ENCODE measurements at regions not wholly inside any gene's neighbourhood (a gene's known extent, or its start where the extent isn't known, plus 50 kb on each side); places are given as distances from the start of the nearest gene placed in this dataset.

DNA sequence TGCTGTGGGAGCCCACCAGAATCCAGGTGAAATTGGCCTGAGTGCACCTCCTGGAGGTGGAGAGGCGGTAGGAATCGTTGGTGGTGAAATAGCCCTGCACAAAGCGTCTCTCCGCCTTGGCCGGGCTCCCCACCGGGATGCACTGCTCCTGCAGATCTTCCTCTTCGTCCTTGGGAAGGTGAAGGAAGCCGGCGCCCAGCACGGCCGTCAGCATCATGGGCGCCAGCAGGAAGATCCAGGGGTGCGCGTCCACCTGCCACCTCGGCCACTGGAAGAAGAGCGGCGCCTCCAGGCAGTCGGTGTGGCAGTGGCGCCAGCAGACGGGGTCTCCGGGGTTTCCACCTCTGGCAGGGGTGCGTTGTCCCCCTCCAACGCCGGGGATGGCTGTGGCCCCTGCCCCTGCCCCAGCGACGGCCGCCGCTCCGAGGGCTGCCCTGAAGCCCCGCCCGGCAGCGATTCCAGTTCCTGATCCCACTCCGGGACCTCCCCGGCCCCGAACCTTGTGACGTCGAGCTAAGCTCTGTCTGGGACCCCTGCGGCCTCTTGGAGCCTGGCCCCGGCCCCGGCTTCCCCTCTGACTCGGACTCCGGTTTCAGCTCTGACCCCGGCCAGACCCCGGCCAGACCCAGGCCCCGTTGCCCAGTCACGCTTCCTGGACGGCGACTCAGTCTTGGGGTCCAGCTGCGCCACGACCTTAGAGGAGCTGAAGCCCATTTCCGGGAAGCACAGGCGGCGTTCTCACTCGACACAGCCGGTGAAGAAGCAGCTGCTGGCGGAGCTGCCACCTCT, 91.9 kb downstream of the CD164 start:
- TF ChIP-seq POLR2A (IDR thresholded peaks at IDR 0.05) = no peak
- no peak for TF ChIP-seq CTCF (IDR thresholded peaks at IDR 0.05)
